Panc1 (cell line): ENCODE measurements at regions not wholly inside any gene's neighbourhood (a gene's known extent, or its start where the extent isn't known, plus 50 kb on each side); places are given as distances from the start of the nearest gene placed in this dataset.
"Not testable (repeated sequence)": the region's sequence is repeated elsewhere in the genome, so short reads cannot be mapped to it uniquely, and the experiment has no call there.

Source experiments
- ATAC-seq: fragments of 200-7000 bp; cut with Tn5 transposase; 2 replicates; pipeline ENCODE4 v1.9.1; 2020; ENCODE audit warnings: mild to moderate bottlenecking, moderate library complexity
- BruUV-seq: library from RNA; stranded (reverse); fragments of 400-500 nt; replicated peaks from 2 replicates; lab custom pipeline; 2021; lab: Mats Ljungman, UMichigan
- CTCF ChIA-PET: fragments of 300-600 bp; sonication (Branson Sonifier 250); formaldehyde crosslinking; loops from one replicate; lab custom pipeline; 2022; ENCODE audit warnings: antibody characterized with exemption; lab: Charles Lee
- POLR2A ChIA-PET: fragments of 300-600 bp; sonication (Branson Sonifier 250); formaldehyde crosslinking; loops from one replicate; lab custom pipeline; 2022; ENCODE audit warnings: antibody characterized with exemption; lab: Charles Lee
- DNase-seq: peaks from one replicate; pipeline ENCODE4 v3.0.0-alpha.2; 2010; ENCODE audit warnings: low read depth, low spot score
- H3K27ac ChIP-seq: 2 replicates; pipeline ENCODE4 v1.5.1; 2011; ENCODE audit warnings: mild to moderate bottlenecking, low read length, inconsistent platforms
- H3K27me3 ChIP-seq: fragments of 200-500 bp; sonication (Bioruptor generic); 2 replicates; pipeline ENCODE4 v1.6.0; 2014; ENCODE audit warnings: low read length, inconsistent platforms; ENCODE audit not compliant: control insufficient read depth, insufficient read depth
- H3K36me3 ChIP-seq: fragments of 200-500 bp; sonication (Bioruptor generic); 2 replicates; pipeline ENCODE4 v1.5.1; 2014; ENCODE audit warnings: inconsistent platforms, mild to moderate bottlenecking, low read length, moderate library complexity; ENCODE audit not compliant: control insufficient read depth, insufficient read depth
- H3K4me1 ChIP-seq: 2 replicates; pipeline ENCODE4 v1.5.1; 2011; ENCODE audit warnings: inconsistent platforms, mild to moderate bottlenecking, low read length, moderate library complexity; ENCODE audit not compliant: control insufficient read depth, insufficient read depth
- H3K4me3 ChIP-seq, 2 experiments: 2 replicates each; pipeline ENCODE4 v1.5.1; 2011 to 2012; ENCODE audit warnings: low read depth in 2 of 2, low read length in 2 of 2, mild to moderate bottlenecking in 2 of 2, inconsistent platforms in 1 of 2, moderate library complexity in 1 of 2
- H3K9me3 ChIP-seq: fragments of 200-500 bp; sonication (Bioruptor generic); 2 replicates; pipeline ENCODE4 v1.5.1; 2014; ENCODE audit warnings: low read depth, mild to moderate bottlenecking, inconsistent platforms, low read length, moderate library complexity; ENCODE audit not compliant: control insufficient read depth, insufficient read depth
- POLR2AphosphoS5 ChIP-seq: IDR thresholded peaks from 2 replicates; pipeline ENCODE4 v1.6.1; 2012; ENCODE audit warnings: mild to moderate bottlenecking, low read depth, low read length, moderate library complexity
- SIN3A ChIP-seq: IDR thresholded peaks from 2 replicates; pipeline ENCODE4 v1.6.1; 2012; ENCODE audit warnings: low read depth, mild to moderate bottlenecking, low read length, moderate library complexity, borderline replicate concordance; ENCODE audit not compliant: insufficient read depth
- in situ Hi-C: cut with HindIII; loops from 2 replicates; pipeline ENCODE4 v1.10.0; 2016; ENCODE audit warnings: low sequenced_read_pairs, low pct_unique_long_range_greater_than_20kb
- intact Hi-C: fragments of 100-400 bp; cut with micrococcal nuclease; formaldehyde crosslinking; loops from one replicate; pipeline ENCODE4 v1.10.0; 2022; ENCODE audit not compliant: unreplicated experiment
- TF ChIP-seq, protein P1 (sequence below): fragments of 450-650 bp; IDR thresholded peaks from 2 replicates; pipeline ENCODE4 v1.5.1; 2017; ENCODE audit warnings: mild to moderate bottlenecking

GRCh38 chr10:29861811-29862505 is 197.4 kb downstream of the JCAD start:
- no peak for TF ChIP-seq POLR2AphosphoS5
- TF ChIP-seq, protein P1, sequence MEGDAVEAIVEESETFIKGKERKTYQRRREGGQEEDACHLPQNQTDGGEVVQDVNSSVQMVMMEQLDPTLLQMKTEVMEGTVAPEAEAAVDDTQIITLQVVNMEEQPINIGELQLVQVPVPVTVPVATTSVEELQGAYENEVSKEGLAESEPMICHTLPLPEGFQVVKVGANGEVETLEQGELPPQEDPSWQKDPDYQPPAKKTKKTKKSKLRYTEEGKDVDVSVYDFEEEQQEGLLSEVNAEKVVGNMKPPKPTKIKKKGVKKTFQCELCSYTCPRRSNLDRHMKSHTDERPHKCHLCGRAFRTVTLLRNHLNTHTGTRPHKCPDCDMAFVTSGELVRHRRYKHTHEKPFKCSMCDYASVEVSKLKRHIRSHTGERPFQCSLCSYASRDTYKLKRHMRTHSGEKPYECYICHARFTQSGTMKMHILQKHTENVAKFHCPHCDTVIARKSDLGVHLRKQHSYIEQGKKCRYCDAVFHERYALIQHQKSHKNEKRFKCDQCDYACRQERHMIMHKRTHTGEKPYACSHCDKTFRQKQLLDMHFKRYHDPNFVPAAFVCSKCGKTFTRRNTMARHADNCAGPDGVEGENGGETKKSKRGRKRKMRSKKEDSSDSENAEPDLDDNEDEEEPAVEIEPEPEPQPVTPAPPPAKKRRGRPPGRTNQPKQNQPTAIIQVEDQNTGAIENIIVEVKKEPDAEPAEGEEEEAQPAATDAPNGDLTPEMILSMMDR = no peak
- no TSS peak for BruUV-seq
- ATAC-seq (no peak), DNase-seq (no peak)
- Histone ChIP-seq H3K4me1 (peaks cover 3% of the 10 kb centered on the region; the same call in 1 of the 2 replicates), H3K27me3 (no peaks in the 10 kb centered on the region), H3K4me3 (no peak overlapping the region), H3K9me3 (no peaks in the 10 kb centered on the region), H3K27ac (no peak overlapping the region), H3K36me3 (no peaks in the 10 kb centered on the region)
- intact Hi-C loops = no loop called here
- ChIA-PET POLR2A (no interaction called here), CTCF (interaction anchor here (0.6 kb wide), 1 partner anchor 165 kb away, joined by 3 read pairs; no protein-coding TSS in a partner anchor)
- in situ Hi-C loops = no loop called here

DNA sequence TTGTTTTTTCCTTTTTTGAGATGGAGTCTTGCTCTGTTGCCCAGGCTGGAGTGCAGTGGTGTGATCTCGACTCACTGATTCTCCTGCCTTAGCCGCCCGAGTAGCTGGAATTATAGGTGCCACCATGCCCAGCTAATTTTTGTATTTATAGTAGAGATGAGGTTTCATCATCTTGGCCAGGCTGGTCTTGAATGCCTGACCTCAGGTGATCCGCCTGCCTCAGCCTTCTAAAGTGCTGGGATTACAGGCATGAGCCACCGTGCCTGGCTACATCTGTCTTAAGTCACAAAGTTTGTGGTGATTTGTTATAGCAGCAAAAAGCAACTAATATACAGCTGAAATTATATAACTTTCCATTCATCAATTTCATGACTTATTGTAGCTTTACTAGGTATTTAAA is 198.2 kb downstream of the JCAD start:
- in situ Hi-C loops, H3K4me3 ChIP-seq, H3K27ac ChIP-seq, ATAC-seq, DNase-seq, POLR2A ChIA-PET, H3K4me1 ChIP-seq, intact Hi-C loops, H3K27me3 ChIP-seq, H3K9me3 ChIP-seq, H3K36me3 ChIP-seq, BruUV-seq: not testable (repeated sequence)
- CTCF ChIA-PET = interaction anchor here (0.6 kb wide), 1 partner anchor 166 kb away, joined by 3 read pairs; no protein-coding TSS in a partner anchor

- Histone ChIP-seq H3K27me3 (no peaks in the 10 kb centered on the region), H3K9me3 (no peaks in the 10 kb centered on the region), H3K4me3 (no peak overlapping the region), H3K27ac (no peak overlapping the region), H3K36me3 (no peaks in the 10 kb centered on the region), H3K4me1 (peaks cover 3% of the 10 kb centered on the region; the same call in 1 of the 2 replicates)
- no peak for ATAC-seq
- BruUV-seq = no TSS peak
- DNase-seq = no peak
- no peak for TF ChIP-seq SIN3A
- TF ChIP-seq, protein P1 = no peak
- intact Hi-C loops (no loop called here), in situ Hi-C loops (no loop called here)
- CTCF ChIA-PET = no interaction called here
- POLR2A ChIA-PET = no interaction called here
These were observed 199.2 kb downstream of the JCAD start for GRCh38 chr10:29860166-29860565.
